ENCODE measurements at regions not wholly inside any gene's neighbourhood (a gene's known extent, or its start where the extent isn't known, plus 50 kb on each side); places are given as distances from the start of the nearest gene placed in this dataset.

DNA sequence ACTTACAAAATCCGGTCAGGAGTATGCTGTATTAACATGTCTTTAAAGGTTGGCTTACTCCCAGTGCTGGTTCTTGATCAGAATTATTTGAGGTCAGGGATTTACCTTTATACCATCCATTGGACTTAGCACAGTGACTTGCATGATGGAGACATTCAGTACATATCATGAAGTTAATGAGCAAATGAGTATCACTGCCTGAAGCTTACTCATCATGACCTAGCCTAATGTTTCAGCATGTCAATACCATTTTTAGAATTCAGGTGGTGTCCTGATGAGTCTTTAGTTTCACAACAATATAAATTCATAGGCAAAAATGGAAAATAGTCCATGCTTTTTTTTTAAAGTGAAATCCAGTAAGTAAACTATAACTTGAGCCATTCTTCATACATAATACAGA lies 226.0 kb upstream of the C9orf72 start:
- DNase-seq (ENCODE audit: insufficient read length, low spot score) (no peak), FAIRE-seq (peak; percentile 11)
- TF ChIP-seq, protein P1, sequence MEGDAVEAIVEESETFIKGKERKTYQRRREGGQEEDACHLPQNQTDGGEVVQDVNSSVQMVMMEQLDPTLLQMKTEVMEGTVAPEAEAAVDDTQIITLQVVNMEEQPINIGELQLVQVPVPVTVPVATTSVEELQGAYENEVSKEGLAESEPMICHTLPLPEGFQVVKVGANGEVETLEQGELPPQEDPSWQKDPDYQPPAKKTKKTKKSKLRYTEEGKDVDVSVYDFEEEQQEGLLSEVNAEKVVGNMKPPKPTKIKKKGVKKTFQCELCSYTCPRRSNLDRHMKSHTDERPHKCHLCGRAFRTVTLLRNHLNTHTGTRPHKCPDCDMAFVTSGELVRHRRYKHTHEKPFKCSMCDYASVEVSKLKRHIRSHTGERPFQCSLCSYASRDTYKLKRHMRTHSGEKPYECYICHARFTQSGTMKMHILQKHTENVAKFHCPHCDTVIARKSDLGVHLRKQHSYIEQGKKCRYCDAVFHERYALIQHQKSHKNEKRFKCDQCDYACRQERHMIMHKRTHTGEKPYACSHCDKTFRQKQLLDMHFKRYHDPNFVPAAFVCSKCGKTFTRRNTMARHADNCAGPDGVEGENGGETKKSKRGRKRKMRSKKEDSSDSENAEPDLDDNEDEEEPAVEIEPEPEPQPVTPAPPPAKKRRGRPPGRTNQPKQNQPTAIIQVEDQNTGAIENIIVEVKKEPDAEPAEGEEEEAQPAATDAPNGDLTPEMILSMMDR (IDR thresholded peaks at IDR 0.05; ENCODE audit: insufficient read depth, missing control alignments) = no peak

- DNase-seq (ENCODE audit: insufficient read length, low spot score) (no peak), FAIRE-seq (no peak)
- TF ChIP-seq, protein P1 (IDR thresholded peaks at IDR 0.05; ENCODE audit: insufficient read depth, missing control alignments) = no peak
These were observed 226.9 kb upstream of the C9orf72 start for GRCh38 chr9:27800159-27800558.

- DNase-seq (ENCODE audit: insufficient read length, low spot score) (no peak), FAIRE-seq (peak; percentile 38)
- TF ChIP-seq, protein P1 (IDR thresholded peaks at IDR 0.05; ENCODE audit: insufficient read depth, missing control alignments) = no peak
These were observed 227.6 kb upstream of the C9orf72 start for GRCh38 chr9:27800692-27801370.

- TF ChIP-seq, protein P1 (IDR thresholded peaks at IDR 0.05; ENCODE audit: insufficient read depth, missing control alignments) = no peak
- DNase-seq (ENCODE audit: insufficient read length, low spot score) (no peak), FAIRE-seq (no peak)
These were observed 228.3 kb upstream of the C9orf72 start for GRCh38 chr9:27801545-27801944.

GRCh38 chr9:27802418-27802817 lies 229.1 kb upstream of the C9orf72 start:
- DNase-seq (ENCODE audit: insufficient read length, low spot score) = no peak
- FAIRE-seq = no peak
- TF ChIP-seq, protein P1 (IDR thresholded peaks at IDR 0.05; ENCODE audit: insufficient read depth, missing control alignments) = no peak

DNA sequence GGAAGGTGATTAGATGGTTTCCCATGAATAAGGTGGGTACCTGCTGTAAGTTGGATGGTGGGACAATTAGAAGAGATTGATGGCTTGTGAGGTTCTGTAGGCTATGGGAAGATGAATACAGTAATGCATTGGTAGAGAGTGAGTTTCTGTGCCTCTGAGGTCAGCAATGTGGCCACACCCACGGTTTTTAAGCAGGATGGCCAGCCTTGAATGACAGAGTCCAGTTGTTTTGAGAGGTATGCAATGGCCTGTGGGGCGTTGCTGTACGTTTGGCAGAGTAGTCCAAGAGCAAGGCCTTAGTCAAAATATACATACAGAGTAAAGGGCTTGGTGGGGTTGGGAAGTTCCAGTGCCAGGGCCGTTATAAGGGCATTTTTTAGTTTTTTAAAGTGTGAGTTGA lies 235.6 kb upstream of the C9orf72 start:
- TF ChIP-seq, protein P1 (IDR thresholded peaks at IDR 0.05; ENCODE audit: insufficient read depth, missing control alignments) = no peak
- no peak for FAIRE-seq

DNA sequence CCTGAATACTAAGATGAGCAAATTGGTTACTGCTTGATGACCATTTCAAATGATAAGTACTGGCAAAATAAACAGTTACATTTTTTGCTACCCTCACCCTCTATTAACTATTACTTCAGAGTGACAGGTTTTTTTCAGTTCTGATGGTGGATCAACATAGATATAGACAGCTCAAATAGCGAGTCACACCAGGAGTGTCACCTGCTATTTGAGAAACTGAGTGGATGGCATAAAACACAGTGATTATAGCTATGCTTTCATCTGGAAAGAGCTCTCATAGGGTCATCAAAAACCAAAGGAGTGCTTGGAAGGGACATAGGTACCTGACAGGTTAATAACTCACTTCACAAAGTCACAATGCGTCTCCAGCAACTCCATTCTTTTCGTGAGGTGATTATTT lies 244.5 kb upstream of the C9orf72 start:
- DNase-seq (ENCODE audit: insufficient read length, low spot score) = no peak
- FAIRE-seq = no peak
- TF ChIP-seq, protein P1 (IDR thresholded peaks at IDR 0.05; ENCODE audit: insufficient read depth, missing control alignments) = no peak

More for the DNA sequence above, 235.6 kb upstream of the C9orf72 start:
- DNase-seq (ENCODE audit: insufficient read length, low spot score) = no peak

All from D721Med (cell line).